Subcutaneous abdominal adipose tissue (tissue), 5 donors: ENCODE measurements at regions not wholly inside any gene's neighbourhood (a gene's known extent, or its start where the extent isn't known, plus 50 kb on each side); places are given as distances from the start of the nearest gene placed in this dataset.

Source experiments
- H3K27ac ChIP-seq: one replicate; pipeline ENCODE4 v1.7.0; 2013; ENCODE audit warnings: low read depth, mild to moderate bottlenecking, inconsistent platforms, low read length, moderate library complexity
- H3K27me3 ChIP-seq, 5 donors: one replicate each; pipeline ENCODE4 v1.7.0; 2013; ENCODE audit warnings: low read length in 5 of 5, inconsistent platforms in 1 of 5; ENCODE audit not compliant: control insufficient read depth in 5 of 5, insufficient read depth in 4 of 5
- H3K36me3 ChIP-seq, 5 donors: one replicate each; pipeline ENCODE4 v1.7.0; 2013; ENCODE audit warnings: low read length in 5 of 5; ENCODE audit not compliant: control insufficient read depth in 5 of 5, insufficient read depth in 5 of 5
- H3K4me1 ChIP-seq, 5 donors: one replicate each; pipeline ENCODE4 v1.7.0; 2013; ENCODE audit warnings: low read length in 5 of 5, mild to moderate bottlenecking in 3 of 5, moderate library complexity in 1 of 5; ENCODE audit not compliant: control insufficient read depth in 5 of 5, insufficient read depth in 5 of 5
- H3K4me3 ChIP-seq, 5 donors: one replicate each; pipeline ENCODE4 v1.7.0; 2013; ENCODE audit warnings: low read length in 5 of 5, low read depth in 1 of 5
- H3K9ac ChIP-seq, 5 donors: one replicate each; pipeline ENCODE4 v1.7.0; 2013; ENCODE audit warnings: low read length in 5 of 5, mild to moderate bottlenecking in 4 of 5, moderate library complexity in 3 of 5
- H3K9me3 ChIP-seq, 5 donors: one replicate each; pipeline ENCODE4 v1.7.0; 2013; ENCODE audit warnings: low read length in 5 of 5; ENCODE audit not compliant: control insufficient read depth in 5 of 5
- donor health status: healthy.
- donor health status: healthy.
- donor health status: healthy.
- donor health status: healthy.
- donor health status: healthy.

GRCh38 chr11:45386972-45387371 is 100.8 kb upstream of the SYT13 start:
- no peaks in the 10 kb centered on the region for H3K36me3 ChIP-seq
- peaks cover 0 to 9% (median 8%) of the 10 kb centered on the region in 5 donors for H3K4me1 ChIP-seq
- no peak overlapping the region for H3K9ac ChIP-seq
- no peak overlapping the region for H3K4me3 ChIP-seq
- H3K9me3 ChIP-seq: no peaks in the 10 kb centered on the region
- peaks cover 0 to 29% (median 25%) of the 10 kb centered on the region in 5 donors for H3K27me3 ChIP-seq
- H3K27ac ChIP-seq: no peak overlapping the region

- Histone ChIP-seq H3K9ac (no peak overlapping the region), H3K27ac (no peak overlapping the region), H3K4me1 (peaks cover 0 to 9% (median 8%) of the 10 kb centered on the region in 5 donors), H3K36me3 (no peaks in the 10 kb centered on the region), H3K27me3 (peaks cover 6 to 31% (median 23%) of the 10 kb centered on the region in 5 donors), H3K9me3 (no peaks in the 10 kb centered on the region), H3K4me3 (no peak overlapping the region)
Measured at GRCh38 chr11:45385844-45386243, 99.7 kb upstream of the SYT13 start.

- H3K4me3 ChIP-seq: no peak overlapping the region
- H3K9ac ChIP-seq: no peak overlapping the region
- H3K27me3 ChIP-seq: peaks cover 6 to 27% (median 21%) of the 10 kb centered on the region in 5 donors
- no peaks in the 10 kb centered on the region for H3K9me3 ChIP-seq
- no peak overlapping the region for H3K27ac ChIP-seq
- H3K36me3 ChIP-seq: no peaks in the 10 kb centered on the region
- H3K4me1 ChIP-seq: peaks cover 0 to 9% (median 8%) of the 10 kb centered on the region in 5 donors
Measured at GRCh38 chr11:45385423-45385822, 99.3 kb upstream of the SYT13 start.

GRCh38 chr11:45384711-45385241 is 98.6 kb upstream of the SYT13 start:
- Histone ChIP-seq H3K9me3 (no peaks in the 10 kb centered on the region), H3K36me3 (no peaks in the 10 kb centered on the region), H3K9ac (no peak overlapping the region), H3K4me1 (peaks cover 0 to 9% (median 8%) of the 10 kb centered on the region in 5 donors), H3K27me3 (peaks cover 8 to 32% (median 24%) of the 10 kb centered on the region in 5 donors), H3K27ac (no peak overlapping the region), H3K4me3 (no peak overlapping the region)

- Histone ChIP-seq H3K9ac (no peak overlapping the region), H3K4me3 (no peak overlapping the region), H3K27me3 (peaks cover 12 to 33% (median 28%) of the 10 kb centered on the region in 5 donors), H3K27ac (no peak overlapping the region), H3K9me3 (no peaks in the 10 kb centered on the region), H3K4me1 (peaks cover 0 to 9% (median 8%) of the 10 kb centered on the region in 5 donors), H3K36me3 (no peaks in the 10 kb centered on the region)
Measured at GRCh38 chr11:45384016-45384415, 97.9 kb upstream of the SYT13 start.

- peaks cover 0 to 9% (median 8%) of the 10 kb centered on the region in 5 donors for H3K4me1 ChIP-seq
- no peaks in the 10 kb centered on the region for H3K9me3 ChIP-seq
- no peak overlapping the region for H3K27ac ChIP-seq
Measured at GRCh38 chr11:45383224-45383623, 97.1 kb upstream of the SYT13 start.

GRCh38 chr11:45382133-45382878 is 96.2 kb upstream of the SYT13 start:
- Histone ChIP-seq H3K4me1 (peaks cover 0 to 9% (median 8%) of the 10 kb centered on the region in 5 donors), H3K4me3 (no peak overlapping the region), H3K36me3 (no peaks in the 10 kb centered on the region), H3K9ac (no peak overlapping the region), H3K9me3 (no peaks in the 10 kb centered on the region), H3K27me3 (peaks cover 12 to 30% (median 24%) of the 10 kb centered on the region in 5 donors), H3K27ac (no peak overlapping the region)

More at GRCh38 chr11:45383224-45383623, 97.1 kb upstream of the SYT13 start:
- Histone ChIP-seq H3K4me3 (no peak overlapping the region), H3K9ac (no peak overlapping the region), H3K27me3 (peaks cover 12 to 32% (median 28%) of the 10 kb centered on the region in 5 donors), H3K36me3 (no peaks in the 10 kb centered on the region)

- no peak overlapping the region for H3K4me3 ChIP-seq
Measured at GRCh38 chr11:45379162-45379863, 93.2 kb upstream of the SYT13 start.

GRCh38 chr11:45378516-45378915 is 92.4 kb upstream of the SYT13 start:
- no peak overlapping the region for H3K4me3 ChIP-seq
- peaks cover 0 to 8% (median 7%) of the 10 kb centered on the region in 5 donors for H3K4me1 ChIP-seq
- H3K27ac ChIP-seq: no peak overlapping the region
- peaks cover 5 to 18% (median 15%) of the 10 kb centered on the region in 5 donors for H3K27me3 ChIP-seq
- H3K9ac ChIP-seq: no peak overlapping the region
- no peaks in the 10 kb centered on the region for H3K9me3 ChIP-seq
- H3K36me3 ChIP-seq: no peaks in the 10 kb centered on the region

More at GRCh38 chr11:45379162-45379863, 93.2 kb upstream of the SYT13 start:
- Histone ChIP-seq H3K27me3 (peaks cover 8 to 21% (median 18%) of the 10 kb centered on the region in 5 donors), H3K27ac (no peak overlapping the region), H3K4me1 (peaks cover 0 to 9% (median 8%) of the 10 kb centered on the region in 5 donors), H3K9ac (no peak overlapping the region), H3K36me3 (no peaks in the 10 kb centered on the region), H3K9me3 (no peaks in the 10 kb centered on the region)

GRCh38 chr11:45374653-45375059 is 88.5 kb upstream of the SYT13 start:
- Histone ChIP-seq H3K27me3 (peaks cover under 1 to 29% (median 9%) of the 10 kb centered on the region in 5 donors), H3K4me1 (peaks cover 0 to 7% (median 3%) of the 10 kb centered on the region in 5 donors)

More at GRCh38 chr11:45374653-45375059, 88.5 kb upstream of the SYT13 start:
- Histone ChIP-seq H3K9me3 (no peaks in the 10 kb centered on the region), H3K9ac (no peak overlapping the region), H3K36me3 (no peaks in the 10 kb centered on the region), H3K27ac (no peak overlapping the region), H3K4me3 (no peak overlapping the region)
